ENCODE measurements at regions not wholly inside any gene's neighbourhood (a gene's known extent, or its start where the extent isn't known, plus 50 kb on each side); places are given as distances from the start of the nearest gene placed in this dataset.

DNA sequence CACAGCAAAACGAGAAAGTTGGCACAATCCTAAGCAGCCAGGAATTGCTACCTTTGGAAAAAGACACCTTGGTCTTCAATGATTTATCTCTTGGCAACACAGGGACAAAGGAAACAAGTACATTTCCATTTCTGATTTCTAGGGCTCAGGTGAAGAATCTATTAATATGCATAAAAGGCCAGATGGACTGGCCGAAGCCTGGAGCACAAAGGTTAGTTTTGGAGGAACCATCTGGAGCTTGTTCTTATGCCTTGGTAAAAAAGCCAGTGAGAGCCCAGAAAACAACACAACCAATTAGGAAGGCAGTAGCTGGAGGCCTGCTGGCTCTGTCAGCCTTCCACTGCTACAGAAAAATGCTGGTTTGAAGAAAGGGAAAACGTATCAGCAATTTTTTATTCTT is 713.5 kb upstream of the API5 start:
- no peak for DNase-seq
- in situ Hi-C loops (cut with MboI; ENCODE audit: low pct_ligation_motif_present in 1 of 4, low pct_unique_long_range_greater_than_20kb in 1 of 4, low sequenced_read_pairs in 3 of 4) = no loop called here
- Histone ChIP-seq H3K4me1 (no peaks in the 10 kb centered on the region), H3K27ac (no peak overlapping the region), H3K4me3 (no peak overlapping the region), H3K36me3 (no peaks in the 10 kb centered on the region), H3K9me3 (no peaks in the 10 kb centered on the region), H3K27me3 (no peaks in the 10 kb centered on the region)
- no peak for TF ChIP-seq EP300 (IDR thresholded peaks at IDR 0.05; ENCODE audit: low read depth)
- 61 to 95% methylated on average over 3 of the region's 3 CpGs for WGBS, 2 donors (ENCODE audit: low coverage in 1 of 2)
- intact Hi-C loops (cut with DNase I; ENCODE audit: low total_unique reads) = no loop called here

DNA sequence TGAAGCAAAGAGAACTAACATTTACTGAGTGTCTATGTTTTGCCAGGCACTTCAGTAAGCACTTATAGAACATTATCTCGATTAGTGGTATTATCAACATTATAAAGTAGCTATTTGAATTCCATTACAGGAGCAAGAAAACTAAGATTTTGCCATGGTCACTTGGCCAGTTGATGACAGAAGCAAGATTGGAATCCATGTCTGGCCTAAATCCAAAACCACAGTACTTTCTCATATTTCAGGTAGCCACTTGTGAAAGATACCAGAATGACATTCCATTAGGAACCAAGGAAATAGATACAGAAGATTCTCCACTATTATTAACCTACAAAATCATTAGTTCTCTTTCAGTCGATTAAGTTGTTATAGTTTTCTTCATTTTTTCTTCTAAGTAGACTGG is 691.0 kb upstream of the API5 start:
- H3K4me1 ChIP-seq = no peaks in the 10 kb centered on the region
- H3K36me3 ChIP-seq = no peaks in the 10 kb centered on the region
- no peaks in the 10 kb centered on the region for H3K9me3 ChIP-seq
- TF ChIP-seq POLR2AphosphoS5 (IDR thresholded peaks at IDR 0.05) (no peak), EP300 (IDR thresholded peaks at IDR 0.05; ENCODE audit: low read depth) (no peak), POLR2A (IDR thresholded peaks at IDR 0.05) (no peak)
- TF ChIP-seq, protein P1, sequence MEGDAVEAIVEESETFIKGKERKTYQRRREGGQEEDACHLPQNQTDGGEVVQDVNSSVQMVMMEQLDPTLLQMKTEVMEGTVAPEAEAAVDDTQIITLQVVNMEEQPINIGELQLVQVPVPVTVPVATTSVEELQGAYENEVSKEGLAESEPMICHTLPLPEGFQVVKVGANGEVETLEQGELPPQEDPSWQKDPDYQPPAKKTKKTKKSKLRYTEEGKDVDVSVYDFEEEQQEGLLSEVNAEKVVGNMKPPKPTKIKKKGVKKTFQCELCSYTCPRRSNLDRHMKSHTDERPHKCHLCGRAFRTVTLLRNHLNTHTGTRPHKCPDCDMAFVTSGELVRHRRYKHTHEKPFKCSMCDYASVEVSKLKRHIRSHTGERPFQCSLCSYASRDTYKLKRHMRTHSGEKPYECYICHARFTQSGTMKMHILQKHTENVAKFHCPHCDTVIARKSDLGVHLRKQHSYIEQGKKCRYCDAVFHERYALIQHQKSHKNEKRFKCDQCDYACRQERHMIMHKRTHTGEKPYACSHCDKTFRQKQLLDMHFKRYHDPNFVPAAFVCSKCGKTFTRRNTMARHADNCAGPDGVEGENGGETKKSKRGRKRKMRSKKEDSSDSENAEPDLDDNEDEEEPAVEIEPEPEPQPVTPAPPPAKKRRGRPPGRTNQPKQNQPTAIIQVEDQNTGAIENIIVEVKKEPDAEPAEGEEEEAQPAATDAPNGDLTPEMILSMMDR (IDR thresholded peaks at IDR 0.05) = no peak
- in situ Hi-C loops (cut with MboI; ENCODE audit: low pct_ligation_motif_present in 1 of 4, low pct_unique_long_range_greater_than_20kb in 1 of 4, low sequenced_read_pairs in 3 of 4) = no loop called here
- H3K27me3 ChIP-seq = no peaks in the 10 kb centered on the region
- H3K27ac ChIP-seq = no peak overlapping the region
- 72 to 80% methylated on average over 2 of the region's 2 CpGs for WGBS, 2 donors (ENCODE audit: low coverage in 1 of 2)
- intact Hi-C loops (cut with DNase I; ENCODE audit: low total_unique reads) = no loop called here
- no peak for DNase-seq
- H3K4me3 ChIP-seq = no peak overlapping the region

DNA sequence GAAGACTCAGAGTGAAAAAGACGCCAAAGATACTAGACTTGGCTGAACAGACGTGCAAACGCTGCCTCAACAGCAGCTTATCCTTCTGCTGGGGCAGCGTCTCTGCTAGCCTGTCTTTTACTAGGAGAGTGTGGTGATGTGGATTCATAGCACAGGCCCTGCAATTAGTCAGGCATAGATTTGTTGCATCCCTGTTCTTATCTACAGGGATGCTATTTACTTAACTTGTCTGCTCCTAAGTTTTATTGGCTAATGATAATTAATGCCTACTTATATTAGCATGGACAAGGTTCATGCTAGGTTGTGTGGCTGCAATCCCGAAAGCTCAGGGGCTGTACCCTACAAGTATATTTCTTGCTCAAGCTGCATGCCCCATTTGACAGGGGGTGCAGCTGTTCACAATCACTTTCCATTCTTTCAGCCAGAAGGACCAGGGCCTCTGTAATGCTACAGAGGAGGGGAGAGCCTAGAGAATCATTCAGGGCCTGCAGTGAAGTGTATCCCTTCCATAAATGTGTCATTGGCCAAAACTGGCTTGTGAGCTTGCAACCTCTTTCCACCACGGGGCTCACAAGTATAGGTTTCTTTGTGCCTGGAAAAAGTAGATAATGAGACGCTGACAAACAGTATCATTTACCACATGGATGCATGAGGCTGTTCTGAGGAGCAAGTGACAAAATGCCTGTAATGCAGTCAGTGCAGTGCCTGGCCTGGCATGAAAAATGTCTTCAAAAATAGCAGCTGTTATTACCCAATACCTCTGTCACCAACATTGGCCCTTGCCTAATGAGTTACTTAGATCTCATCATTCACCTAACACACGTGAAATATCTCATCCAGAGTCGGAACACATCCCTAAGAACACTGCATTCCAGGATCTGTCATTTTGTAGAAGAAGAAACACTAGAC is 685.8 kb upstream of the API5 start:
- intact Hi-C loops (cut with DNase I; ENCODE audit: low total_unique reads) = no loop called here

DNA sequence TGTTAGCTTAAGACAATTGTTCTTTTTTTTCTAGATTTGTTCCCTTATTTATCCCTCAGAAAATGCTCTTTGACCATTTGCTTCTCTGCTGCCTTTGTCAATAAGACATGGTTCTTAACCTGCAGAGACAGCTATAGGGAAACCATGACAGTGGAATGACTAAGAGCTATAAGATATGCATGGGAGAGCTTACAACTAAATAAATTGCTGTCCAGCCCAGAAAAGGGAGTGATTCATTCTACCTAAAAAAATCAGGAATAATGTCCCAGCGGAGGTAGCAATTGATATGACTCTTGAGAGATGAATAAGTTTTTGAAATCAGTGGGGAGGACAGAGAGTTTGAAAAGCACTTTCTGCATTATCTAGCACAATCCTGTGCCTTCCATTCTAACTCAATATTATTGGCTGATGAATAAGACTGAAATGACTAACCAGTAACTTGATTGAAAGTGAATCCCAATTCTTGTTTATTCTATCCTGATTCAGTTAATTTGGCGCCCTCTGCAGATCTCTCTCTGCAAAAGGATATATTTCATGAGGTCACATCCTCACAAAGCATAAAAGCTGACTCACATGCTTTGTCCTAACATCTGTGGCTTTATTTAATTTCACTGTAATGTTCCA is 680.5 kb upstream of the API5 start:
- intact Hi-C loops (cut with DNase I; ENCODE audit: low total_unique reads) (no loop called here), in situ Hi-C loops (cut with MboI; ENCODE audit: low pct_ligation_motif_present in 1 of 4, low pct_unique_long_range_greater_than_20kb in 1 of 4, low sequenced_read_pairs in 3 of 4) (no loop called here)
- H3K9me3 ChIP-seq = no peaks in the 10 kb centered on the region
- no peak for DNase-seq
- TF ChIP-seq, protein P1 (IDR thresholded peaks at IDR 0.05) = no peak
- TF ChIP-seq EP300 (IDR thresholded peaks at IDR 0.05; ENCODE audit: low read depth) = no peak
- no peak for TF ChIP-seq POLR2AphosphoS5 (IDR thresholded peaks at IDR 0.05)
- no peak for TF ChIP-seq POLR2A (IDR thresholded peaks at IDR 0.05)
- H3K36me3 ChIP-seq = no peaks in the 10 kb centered on the region
- no peaks in the 10 kb centered on the region for H3K27me3 ChIP-seq
- 50 to 53% methylated on average over 2 of the region's 2 CpGs for WGBS, 2 donors (ENCODE audit: low coverage in 1 of 2)
- no peaks in the 10 kb centered on the region for H3K4me1 ChIP-seq
- H3K4me3 ChIP-seq = no peak overlapping the region
- no peak overlapping the region for H3K27ac ChIP-seq

More for the DNA sequence above, 685.8 kb upstream of the API5 start:
- no peak for DNase-seq
- H3K4me3 ChIP-seq = no peak overlapping the region
- no peaks in the 10 kb centered on the region for H3K27me3 ChIP-seq
- no peak overlapping the region for H3K27ac ChIP-seq
- no peaks in the 10 kb centered on the region for H3K36me3 ChIP-seq
- H3K9me3 ChIP-seq = no peaks in the 10 kb centered on the region
- H3K4me1 ChIP-seq = no peaks in the 10 kb centered on the region
- 67 to 75% methylated on average over 3 to 9 of the region's 9 CpGs for WGBS, 2 donors (ENCODE audit: low coverage in 1 of 2)
- TF ChIP-seq POLR2AphosphoS5 (IDR thresholded peaks at IDR 0.05) (no peak), EP300 (IDR thresholded peaks at IDR 0.05; ENCODE audit: low read depth) (no peak), POLR2A (IDR thresholded peaks at IDR 0.05) (no peak)
- TF ChIP-seq, protein P1 (IDR thresholded peaks at IDR 0.05) = no peak
- in situ Hi-C loops (cut with MboI; ENCODE audit: low pct_ligation_motif_present in 1 of 4, low pct_unique_long_range_greater_than_20kb in 1 of 4, low sequenced_read_pairs in 3 of 4) = no loop called here

All from transverse colon (tissue), 4 donors.